Vagina (tissue), 2 donors: ENCODE measurements at regions not wholly inside any gene's neighbourhood (a gene's known extent, or its start where the extent isn't known, plus 50 kb on each side); places are given as distances from the start of the nearest gene placed in this dataset.

Experiments
- DNase-seq, 2 donors: peaks; one replicate each; pipeline ENCODE4 v3.0.0-alpha.2; 2017; ENCODE audit errors: extremely low spot score in 2 of 2
- H3K27ac ChIP-seq: fragments of 200-600 bp; sonication (generic); one replicate; pipeline ENCODE4 v1.5.1; 2019
- H3K27me3 ChIP-seq: fragments of 200-600 bp; sonication (generic); one replicate; pipeline ENCODE4 v1.5.1; 2019
- H3K36me3 ChIP-seq, 2 donors: fragments of 200-600 bp; sonication (generic); one replicate each; pipeline ENCODE4 v1.5.1; 2017 to 2019
- H3K4me1 ChIP-seq: fragments of 200-600 bp; sonication (generic); one replicate; pipeline ENCODE4 v1.5.1; 2019
- H3K4me3 ChIP-seq, 2 donors: fragments of 200-600 bp; sonication (generic); 1 replicate in 1 of 2; 2 replicates in 1 of 2; pipeline ENCODE4 v1.5.1; 2016 to 2019
- H3K9me3 ChIP-seq: fragments of 200-600 bp; sonication (generic); one replicate; pipeline ENCODE4 v1.5.1; 2019
- CTCF ChIP-seq, 3 experiments: fragments of 450-650 bp in 2 of 3; fragments of 200-600 bp in 1 of 3; sonication (generic) in 1 of 3; IDR thresholded peaks; one replicate each; pipeline ENCODE4 v1.5.1; 2017 to 2019; ENCODE audit warnings: antibody characterized with exemption in 3 of 3, mild to moderate bottlenecking in 2 of 3, moderate library complexity in 2 of 3
- POLR2A ChIP-seq, 2 donors: fragments of 450-650 bp; IDR thresholded peaks; one replicate each; pipeline ENCODE4 v1.6.1; 2017; ENCODE audit warnings: antibody characterized with exemption in 2 of 2, mild to moderate bottlenecking in 2 of 2, moderate library complexity in 2 of 2
- POLR2AphosphoS5 ChIP-seq, 2 donors: sonication (generic); formaldehyde crosslinking; IDR thresholded peaks; one replicate each; pipeline ENCODE4 v1.9.0; 2017; ENCODE audit warnings: antibody characterized with exemption in 2 of 2, mild to moderate bottlenecking in 2 of 2, low read depth in 1 of 2; ENCODE audit not compliant: insufficient read depth in 1 of 2
- intact Hi-C: fragments of 100-400 bp; cut with DNase I; formaldehyde crosslinking; loops from one replicate; pipeline ENCODE4 v1.15.1; 2023

DNA sequence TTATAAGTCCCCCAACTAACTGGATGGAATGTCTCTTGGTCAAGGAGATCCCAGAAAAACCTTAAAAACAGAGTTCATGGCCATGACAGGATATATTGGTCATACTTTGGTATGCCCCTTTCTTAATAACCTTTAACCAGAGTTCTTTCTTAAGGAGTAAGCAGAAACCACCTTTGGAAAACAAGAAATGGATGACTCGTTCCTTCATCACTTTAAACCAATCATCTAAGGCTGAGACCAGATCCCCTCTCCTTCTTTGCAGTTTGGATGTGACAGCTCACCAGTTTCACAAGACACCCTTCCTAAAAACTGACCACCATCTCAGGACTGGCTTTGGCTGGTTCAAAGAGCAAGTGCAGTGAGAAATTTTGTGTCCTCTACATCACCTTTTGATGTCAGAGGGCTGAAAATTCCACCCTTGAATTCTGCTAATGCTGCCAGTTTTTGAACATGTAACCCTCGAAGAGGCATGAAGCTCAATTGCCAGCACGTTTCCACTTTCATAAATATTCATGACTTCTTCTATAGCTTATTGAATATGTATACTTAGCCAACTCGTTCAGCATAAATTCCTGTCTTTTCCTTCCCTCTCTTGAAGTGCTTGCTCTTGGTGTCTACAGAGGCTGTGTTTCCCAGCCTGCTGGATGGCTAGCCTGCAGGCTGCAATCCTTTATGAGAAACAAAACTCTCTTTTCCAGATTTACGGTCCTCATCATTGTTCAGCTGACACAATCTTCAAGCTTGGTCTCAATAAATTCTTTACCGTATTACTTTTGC lies 1323.5 kb upstream of the TMEFF2 start:
- no peaks in the 10 kb centered on the region for H3K36me3 ChIP-seq
- H3K4me1 ChIP-seq, result no peaks in the 10 kb centered on the region
- H3K27ac ChIP-seq, result no peak overlapping the region
- TF ChIP-seq CTCF (IDR thresholded peaks at IDR 0.05), result no peak
- no peak for TF ChIP-seq POLR2AphosphoS5 (IDR thresholded peaks at IDR 0.05; ENCODE audit: insufficient read depth in 1 of 2, low read depth in 1 of 2)
- no peak for TF ChIP-seq POLR2A (IDR thresholded peaks at IDR 0.05)
- H3K4me3 ChIP-seq, result no peak overlapping the region
- no peaks in the 10 kb centered on the region for H3K9me3 ChIP-seq
- no peaks in the 10 kb centered on the region for H3K27me3 ChIP-seq
- no peak for DNase-seq
- intact Hi-C loops, result no loop called here

- DNase-seq, result no peak
- Histone ChIP-seq H3K36me3 (no peaks in the 10 kb centered on the region), H3K27ac (no peak overlapping the region), H3K27me3 (no peaks in the 10 kb centered on the region), H3K4me1 (no peaks in the 10 kb centered on the region), H3K4me3 (no peak overlapping the region), H3K9me3 (no peaks in the 10 kb centered on the region)
- intact Hi-C loops, result no loop called here
- no peak for TF ChIP-seq CTCF (IDR thresholded peaks at IDR 0.05)
- TF ChIP-seq POLR2A (IDR thresholded peaks at IDR 0.05), result no peak
- TF ChIP-seq POLR2AphosphoS5 (IDR thresholded peaks at IDR 0.05; ENCODE audit: insufficient read depth in 1 of 2, low read depth in 1 of 2), result no peak
These were observed 1322.9 kb upstream of the TMEFF2 start for GRCh38 chr2:193517615-193518014.

DNA sequence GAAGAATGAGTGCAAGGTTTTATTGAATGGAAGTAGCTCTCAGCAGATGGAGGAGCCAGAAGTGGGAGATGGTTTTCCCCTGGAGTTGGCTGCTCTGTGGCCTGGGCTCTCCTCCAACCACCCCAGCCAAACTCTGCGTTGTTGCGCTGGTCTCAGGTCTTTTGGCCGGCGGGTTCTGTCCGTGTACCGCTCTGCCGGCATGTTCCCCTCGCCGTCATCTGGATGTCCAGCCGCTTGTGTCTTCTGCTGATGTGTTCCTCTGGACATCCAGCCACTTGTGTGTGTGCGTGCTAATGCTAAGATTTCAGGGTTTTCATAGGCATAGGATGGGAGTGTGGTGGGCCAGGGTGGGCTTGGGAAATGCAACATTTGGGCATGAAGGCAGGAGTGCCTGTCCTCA lies 1311.3 kb upstream of the TMEFF2 start:
- no peak overlapping the region for H3K4me3 ChIP-seq
- TF ChIP-seq CTCF (IDR thresholded peaks at IDR 0.05) (no peak), POLR2A (IDR thresholded peaks at IDR 0.05) (no peak), POLR2AphosphoS5 (IDR thresholded peaks at IDR 0.05; ENCODE audit: insufficient read depth in 1 of 2, low read depth in 1 of 2) (no peak)
- no peak for DNase-seq
- no peaks in the 10 kb centered on the region for H3K9me3 ChIP-seq
- intact Hi-C loops, result no loop called here
- H3K27ac ChIP-seq, result no peak overlapping the region
- H3K36me3 ChIP-seq, result no peaks in the 10 kb centered on the region
- H3K4me1 ChIP-seq, result no peaks in the 10 kb centered on the region
- H3K27me3 ChIP-seq, result no peaks in the 10 kb centered on the region

DNA sequence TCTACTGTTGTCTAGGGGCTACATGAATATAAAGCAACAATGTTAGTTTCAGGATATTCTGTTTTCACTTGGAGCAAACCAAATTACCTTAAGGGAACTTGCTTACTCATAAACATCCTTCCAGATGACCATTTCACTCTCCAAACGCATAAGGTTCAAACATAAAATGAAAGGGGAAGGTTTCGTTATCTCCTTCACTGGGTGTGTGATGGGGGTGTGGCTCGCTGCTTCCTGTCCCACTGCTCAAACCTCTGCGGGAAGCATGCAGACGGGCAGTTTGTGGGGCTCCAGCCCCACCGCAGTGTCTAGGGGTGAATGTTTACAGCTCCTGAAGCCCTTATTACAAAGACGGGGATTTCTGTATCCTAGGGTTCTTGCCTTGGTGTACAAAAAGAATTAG lies 1310.9 kb upstream of the TMEFF2 start:
- intact Hi-C loops, result no loop called here
- Histone ChIP-seq H3K27ac (no peak overlapping the region), H3K36me3 (no peaks in the 10 kb centered on the region), H3K4me3 (no peak overlapping the region), H3K4me1 (no peaks in the 10 kb centered on the region), H3K9me3 (no peaks in the 10 kb centered on the region), H3K27me3 (no peaks in the 10 kb centered on the region)
- no peak for TF ChIP-seq POLR2A (IDR thresholded peaks at IDR 0.05)
- no peak for TF ChIP-seq POLR2AphosphoS5 (IDR thresholded peaks at IDR 0.05; ENCODE audit: insufficient read depth in 1 of 2, low read depth in 1 of 2)
- no peak for TF ChIP-seq CTCF (IDR thresholded peaks at IDR 0.05)
- no peak for DNase-seq

DNA sequence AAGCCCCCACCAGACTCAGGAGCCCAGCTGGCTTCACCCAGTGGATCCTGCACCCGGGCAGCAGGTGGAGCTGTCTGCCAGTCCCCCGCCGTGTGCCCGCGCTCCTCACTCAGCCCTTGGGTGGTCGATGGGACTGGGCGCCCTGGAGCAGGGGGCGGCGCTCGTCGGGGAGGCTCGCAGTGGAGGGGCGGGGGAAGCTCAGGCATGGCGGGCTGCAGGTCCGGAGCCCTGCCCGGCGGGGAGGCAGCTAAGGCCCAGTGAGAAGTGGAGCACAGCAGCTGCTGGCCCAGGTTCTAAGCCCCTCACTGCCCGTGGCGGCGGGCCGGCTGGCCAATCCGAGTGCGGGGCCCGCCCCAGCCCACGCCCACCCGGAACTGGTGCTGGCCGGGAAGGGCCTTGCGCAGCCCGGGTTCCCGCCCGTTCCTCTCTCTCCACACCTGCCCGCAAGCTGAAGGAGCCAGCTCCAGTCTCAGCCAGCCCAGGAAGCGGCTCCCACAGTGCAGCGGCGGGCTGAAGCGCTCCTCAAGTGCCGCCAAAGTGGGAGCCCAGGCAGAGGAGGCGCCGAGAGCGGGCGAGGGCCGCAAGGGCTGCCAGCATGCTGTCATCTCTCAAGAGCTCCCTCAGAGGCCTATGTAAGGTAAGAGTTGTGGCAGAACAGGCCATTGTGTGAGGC lies 1307.8 kb upstream of the TMEFF2 start:
- intact Hi-C loops, result no loop called here
- Histone ChIP-seq H3K36me3 (no peaks in the 10 kb centered on the region), H3K9me3 (no peaks in the 10 kb centered on the region), H3K27me3 (no peaks in the 10 kb centered on the region), H3K27ac (no peak overlapping the region), H3K4me1 (no peaks in the 10 kb centered on the region), H3K4me3 (no peak overlapping the region)
- no peak for DNase-seq
- TF ChIP-seq CTCF (IDR thresholded peaks at IDR 0.05) (no peak), POLR2A (IDR thresholded peaks at IDR 0.05) (no peak), POLR2AphosphoS5 (IDR thresholded peaks at IDR 0.05; ENCODE audit: insufficient read depth in 1 of 2, low read depth in 1 of 2) (no peak)
